ENCODE measurements at regions not wholly inside any gene's neighbourhood (a gene's known extent, or its start where the extent isn't known, plus 50 kb on each side); places are given as distances from the start of the nearest gene placed in this dataset.

GRCh38 chr16:7919782-7920181, 587.1 kb downstream of the RBFOX1 start:
- POLR2A ChIA-PET: no interaction called here
- no peak for DNase-seq (ENCODE audit: low read depth, low spot score)
- TF ChIP-seq CTCF (IDR thresholded peaks at IDR 0.05; ENCODE audit: insufficient read depth, low read length, missing control alignments): no peak
- CTCF ChIA-PET: no interaction called here
- H3K4me3 ChIP-seq (ENCODE audit: low read depth, low read length): no peak overlapping the region

- no peak overlapping the region for H3K4me3 ChIP-seq (ENCODE audit: low read depth, low read length)
- ChIA-PET CTCF (no interaction called here), POLR2A (no interaction called here)
- TF ChIP-seq CTCF (IDR thresholded peaks at IDR 0.05; ENCODE audit: insufficient read depth, low read length, missing control alignments): no peak
- no peak for DNase-seq (ENCODE audit: low read depth, low spot score)
Measured at GRCh38 chr16:7914748-7915147, 582.1 kb downstream of the RBFOX1 start.

GRCh38 chr16:7912132-7912531, 579.5 kb downstream of the RBFOX1 start:
- DNase-seq (ENCODE audit: low read depth, low spot score): no peak
- TF ChIP-seq CTCF (IDR thresholded peaks at IDR 0.05; ENCODE audit: insufficient read depth, low read length, missing control alignments): no peak
- ChIA-PET CTCF (no interaction called here), POLR2A (no interaction called here)
- H3K4me3 ChIP-seq (ENCODE audit: low read depth, low read length): no peak overlapping the region

GRCh38 chr16:7910116-7910515, 577.5 kb downstream of the RBFOX1 start:
- no peak for TF ChIP-seq CTCF (IDR thresholded peaks at IDR 0.05; ENCODE audit: insufficient read depth, low read length, missing control alignments)
- ChIA-PET CTCF (no interaction called here), POLR2A (no interaction called here)
- H3K4me3 ChIP-seq (ENCODE audit: low read depth, low read length): no peak overlapping the region
- DNase-seq (ENCODE audit: low read depth, low spot score): no peak

- no peak for DNase-seq (ENCODE audit: low read depth, low spot score)
- ChIA-PET CTCF (no interaction called here), POLR2A (no interaction called here)
- TF ChIP-seq CTCF (IDR thresholded peaks at IDR 0.05; ENCODE audit: insufficient read depth, low read length, missing control alignments): no peak
- H3K4me3 ChIP-seq (ENCODE audit: low read depth, low read length): no peak overlapping the region
Measured at GRCh38 chr16:7888411-7888810, 555.8 kb downstream of the RBFOX1 start.

- no peak for TF ChIP-seq CTCF (IDR thresholded peaks at IDR 0.05; ENCODE audit: insufficient read depth, low read length, missing control alignments)
- CTCF ChIA-PET: no interaction called here
Measured at GRCh38 chr16:7887316-7887715, 554.7 kb downstream of the RBFOX1 start.

More at GRCh38 chr16:7887316-7887715, 554.7 kb downstream of the RBFOX1 start:
- DNase-seq (ENCODE audit: low read depth, low spot score): no peak
- POLR2A ChIA-PET: no interaction called here
- no peak overlapping the region for H3K4me3 ChIP-seq (ENCODE audit: low read depth, low read length)

Data from AG04449 (cell line).